WTC11 (cell line): ENCODE measurements at regions not wholly inside any gene's neighbourhood (a gene's known extent, or its start where the extent isn't known, plus 50 kb on each side); places are given as distances from the start of the nearest gene placed in this dataset.

Source experiments
- CTCF ChIP-seq: fragments of 200-600 bp; IDR thresholded peaks from 2 replicates; pipeline ENCODE4 v1.8.0; 2022; ENCODE audit warnings: antibody characterized with exemption
- E2F4 ChIP-seq: sonication (generic); formaldehyde crosslinking; IDR thresholded peaks from 2 replicates; pipeline ENCODE4 v1.8.1; 2022; ENCODE audit warnings: low read depth, mild to moderate bottlenecking, moderate library complexity, missing genetic modification reagents, borderline replicate concordance
- FOXK1 ChIP-seq: sonication (generic); formaldehyde crosslinking; IDR thresholded peaks from 2 replicates; pipeline ENCODE4 v1.8.0; 2022; ENCODE audit warnings: mild to moderate bottlenecking, moderate library complexity, missing genetic modification reagents
- FOXP1 ChIP-seq: sonication (generic); formaldehyde crosslinking; IDR thresholded peaks from 2 replicates; pipeline ENCODE4 v1.8.0; 2022; ENCODE audit warnings: missing genetic modification reagents, mild to moderate bottlenecking, moderate library complexity, borderline replicate concordance
- HMGXB4 ChIP-seq: sonication (generic); formaldehyde crosslinking; IDR thresholded peaks from 2 replicates; pipeline ENCODE4 v1.8.1; 2023; ENCODE audit warnings: mild to moderate bottlenecking, moderate library complexity, missing genetic modification reagents
- MYBL2 ChIP-seq: sonication (generic); formaldehyde crosslinking; IDR thresholded peaks from 2 replicates; pipeline ENCODE4 v1.8.1; 2023; ENCODE audit warnings: mild to moderate bottlenecking, moderate library complexity, missing genetic modification reagents
- NR1H2 ChIP-seq: sonication (generic); formaldehyde crosslinking; IDR thresholded peaks from 2 replicates; pipeline ENCODE4 v1.9.0; 2021; ENCODE audit warnings: mild to moderate bottlenecking, moderate library complexity, missing genetic modification reagents
- NR3C1 ChIP-seq: sonication (generic); formaldehyde crosslinking; conservative IDR thresholded peaks from 2 replicates; pipeline ENCODE4 v1.8.1; 2023; ENCODE audit warnings: low read depth, mild to moderate bottlenecking, missing genetic modification reagents
- PREB ChIP-seq: sonication (generic); formaldehyde crosslinking; IDR thresholded peaks from 2 replicates; pipeline ENCODE4 v1.8.1; 2022; ENCODE audit warnings: mild to moderate bottlenecking, missing genetic modification reagents, moderate library complexity, borderline replicate concordance
- SP1 ChIP-seq: sonication (generic); formaldehyde crosslinking; conservative IDR thresholded peaks from 2 replicates; pipeline ENCODE4 v1.8.1; 2022; ENCODE audit warnings: missing genetic modification reagents
- ZNF532 ChIP-seq: fragments of 250-450 bp; sonication (Bioruptor Pico); IDR thresholded peaks from 2 replicates; pipeline ENCODE4 v1.9.0; 2021; ENCODE audit warnings: mild to moderate bottlenecking, borderline replicate concordance

GRCh38 chr2:228625481-228625880 lies 444.0 kb upstream of the SPHKAP start:
- TF ChIP-seq CTCF (no peak), HMGXB4 (CRISPR knock-in tag) (no peak), PREB (CRISPR knock-in tag) (no peak), MYBL2 (CRISPR knock-in tag) (no peak), FOXK1 (CRISPR knock-in tag) (no peak), E2F4 (CRISPR knock-in tag) (no peak), FOXP1 (no peak), NR1H2 (no peak), SP1 (no peak), ZNF532 (CRISPR knock-in tag) (no peak), NR3C1 (CRISPR knock-in tag) (no peak)
